ENCODE measurements at regions not wholly inside any gene's neighbourhood (a gene's known extent, or its start where the extent isn't known, plus 50 kb on each side); places are given as distances from the start of the nearest gene placed in this dataset.
"Not testable (repeated sequence)": the region's sequence is repeated elsewhere in the genome, so short reads cannot be mapped to it uniquely, and the experiment has no call there.

DNA sequence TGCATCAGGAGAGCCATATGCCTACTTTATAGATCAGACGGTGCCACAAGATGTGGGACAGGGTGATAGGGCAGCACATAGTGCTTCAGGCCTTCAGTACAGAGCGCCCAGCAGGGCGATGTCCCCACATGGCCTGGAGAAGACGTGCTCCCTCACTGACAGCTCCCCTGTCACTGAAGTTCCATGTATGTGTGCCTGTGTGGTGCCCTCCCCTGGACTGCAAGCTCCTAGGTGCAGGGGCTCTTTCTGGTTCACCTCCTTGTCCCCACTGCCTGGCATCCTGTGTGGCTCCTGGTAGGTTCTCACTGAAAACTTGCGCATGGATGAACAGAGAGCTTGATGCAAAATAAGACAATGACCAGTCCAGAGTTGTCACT lies 233.1 kb downstream of the GADD45G start:
- DNase-seq (ENCODE audit: low read depth): no peak

DNA sequence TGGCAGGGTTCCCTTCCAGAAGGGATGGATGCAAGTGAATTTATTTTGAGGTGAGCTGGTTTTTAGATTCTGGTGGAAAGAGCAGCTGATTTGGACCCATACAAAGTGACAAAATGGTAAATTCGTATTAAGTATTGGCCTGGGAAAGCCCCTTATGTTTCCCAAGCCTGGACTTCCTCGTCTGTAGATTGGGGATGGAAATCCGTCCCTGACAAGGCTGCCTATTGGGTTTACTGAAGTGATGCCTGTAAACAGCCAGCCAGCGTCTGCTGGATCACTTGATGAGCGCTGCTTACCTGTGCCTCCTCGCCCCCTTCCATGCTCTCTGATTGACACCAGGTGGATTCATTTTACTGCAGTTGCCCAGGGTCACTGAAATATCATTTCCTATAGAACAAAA lies 233.8 kb downstream of the GADD45G start:
- no peak for DNase-seq (ENCODE audit: low read depth)

DNA sequence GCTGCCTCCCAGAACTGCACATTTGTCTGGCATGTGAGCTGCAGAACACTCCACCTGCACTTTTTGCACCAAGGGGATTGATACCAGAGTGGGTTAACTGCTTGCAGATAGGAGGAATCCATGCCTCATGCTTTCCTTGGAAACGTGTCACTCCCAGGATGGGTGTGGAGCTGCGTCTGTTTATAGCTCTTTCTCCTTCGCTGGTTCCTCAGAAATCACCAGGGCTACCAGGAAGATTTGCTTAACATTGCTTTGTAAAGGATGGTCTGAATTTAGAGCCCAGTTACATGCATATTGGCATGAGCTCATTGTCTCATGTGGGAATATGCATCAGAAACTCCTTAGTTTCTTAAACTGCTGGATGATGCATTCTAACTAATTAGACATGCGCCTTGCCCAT lies 234.6 kb downstream of the GADD45G start:
- DNase-seq (ENCODE audit: low read depth): no peak

DNA sequence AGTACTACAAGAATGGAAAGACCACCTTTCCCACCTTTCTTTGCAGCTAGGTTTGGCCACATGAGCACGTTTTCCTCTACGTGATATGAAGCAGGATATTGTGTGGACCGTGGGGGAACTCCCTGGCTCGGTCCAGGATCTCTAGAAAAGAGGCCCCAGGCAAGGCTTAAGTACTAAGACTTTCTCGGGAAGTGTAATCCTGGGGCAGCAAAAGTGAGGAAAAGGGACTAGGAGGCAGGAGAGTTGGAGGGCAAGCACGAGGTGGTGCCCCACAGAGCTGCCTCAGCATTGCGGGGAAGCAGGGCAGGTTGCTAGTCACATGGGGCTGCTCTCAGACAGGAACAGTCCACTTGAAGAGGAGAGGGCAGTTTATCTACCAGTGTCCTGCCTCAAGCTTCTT lies 235.1 kb downstream of the GADD45G start:
- no peak for DNase-seq (ENCODE audit: low read depth)

DNA sequence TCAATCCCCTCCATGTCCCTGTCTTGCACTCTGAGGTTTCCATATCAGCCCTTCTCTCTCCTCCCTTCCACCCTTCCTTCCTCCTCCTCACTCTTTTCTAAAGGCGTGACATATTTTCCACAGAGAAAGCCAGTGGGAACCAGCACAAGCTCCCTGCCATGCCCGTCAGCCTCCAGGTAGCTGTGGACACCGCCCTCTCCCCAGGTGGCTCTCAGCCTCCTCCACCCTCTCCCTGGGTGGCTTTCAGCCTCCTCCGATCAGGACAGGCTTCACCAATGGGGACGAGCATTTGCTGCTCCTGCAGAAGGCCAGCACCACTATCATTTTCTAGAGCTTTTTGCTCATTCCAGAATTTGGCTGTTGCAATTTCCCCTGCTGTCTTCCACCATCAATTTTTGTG lies 236.6 kb downstream of the GADD45G start:
- no peak for DNase-seq (ENCODE audit: low read depth)

DNA sequence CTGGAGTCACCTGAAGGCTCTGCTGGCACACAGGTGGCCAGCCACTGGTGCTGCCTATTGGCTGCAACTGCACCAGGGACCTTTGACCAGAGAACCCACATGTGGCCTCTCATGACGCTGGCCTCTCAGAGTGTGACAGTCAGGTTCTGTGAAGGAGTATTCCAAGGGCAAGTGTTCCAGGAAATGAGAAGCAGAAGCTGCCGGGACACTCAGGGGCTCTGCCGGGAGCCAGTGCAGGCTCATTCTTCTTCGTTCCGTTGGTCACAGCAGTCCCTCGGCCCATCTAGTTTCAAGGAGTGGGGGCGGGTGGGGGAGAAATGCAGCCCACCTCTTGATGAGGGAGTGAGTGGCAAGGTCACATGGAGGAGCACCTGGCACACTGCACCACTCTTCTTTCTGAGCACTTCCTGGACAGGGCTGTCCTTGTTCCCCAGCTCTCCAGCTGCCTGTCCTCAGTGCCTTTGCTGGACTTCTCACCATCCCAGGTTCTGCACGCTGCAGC lies 237.5 kb downstream of the GADD45G start:
- DNase-seq (ENCODE audit: low read depth): no peak

DNA sequence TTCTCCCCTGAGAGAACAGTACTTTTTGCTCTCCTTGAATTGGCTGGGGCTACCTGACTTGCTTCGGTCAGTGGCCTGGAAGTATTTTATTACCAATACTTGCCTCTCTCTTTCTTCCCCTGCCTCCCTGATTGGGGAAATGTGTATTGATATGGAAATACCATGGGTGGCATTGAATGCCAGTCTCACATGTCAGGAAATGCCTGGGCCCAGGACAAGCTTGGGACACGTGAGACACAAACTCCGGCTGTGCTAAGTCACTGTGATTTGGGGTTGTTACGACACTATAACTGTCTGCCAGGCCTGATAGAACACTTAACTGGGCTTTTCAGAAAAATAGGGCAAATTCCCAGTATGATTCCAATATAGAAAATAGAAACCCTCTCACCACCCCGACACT lies 238.3 kb downstream of the GADD45G start:
- DNase-seq (ENCODE audit: low read depth): no peak

DNA sequence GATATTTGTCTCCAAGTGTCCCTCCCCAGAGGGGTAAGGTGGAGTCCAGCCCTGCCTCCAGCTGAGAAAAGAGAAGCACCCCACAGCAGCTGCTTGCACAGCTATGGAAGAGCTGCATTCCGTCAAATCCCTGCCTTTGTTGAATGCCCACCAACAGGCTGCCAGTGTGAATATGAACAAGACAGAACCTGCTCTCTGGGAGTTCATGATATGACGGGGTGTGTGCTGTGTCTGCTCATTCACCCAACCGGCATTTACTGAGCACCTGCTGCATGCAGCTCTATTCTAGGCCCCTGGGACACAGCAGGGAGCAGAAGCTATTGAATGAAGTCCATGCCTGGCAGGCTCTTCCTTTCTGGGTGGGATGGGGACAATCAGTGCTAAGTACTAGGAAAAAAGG lies 238.8 kb downstream of the GADD45G start:
- no peak for DNase-seq (ENCODE audit: low read depth)

DNA sequence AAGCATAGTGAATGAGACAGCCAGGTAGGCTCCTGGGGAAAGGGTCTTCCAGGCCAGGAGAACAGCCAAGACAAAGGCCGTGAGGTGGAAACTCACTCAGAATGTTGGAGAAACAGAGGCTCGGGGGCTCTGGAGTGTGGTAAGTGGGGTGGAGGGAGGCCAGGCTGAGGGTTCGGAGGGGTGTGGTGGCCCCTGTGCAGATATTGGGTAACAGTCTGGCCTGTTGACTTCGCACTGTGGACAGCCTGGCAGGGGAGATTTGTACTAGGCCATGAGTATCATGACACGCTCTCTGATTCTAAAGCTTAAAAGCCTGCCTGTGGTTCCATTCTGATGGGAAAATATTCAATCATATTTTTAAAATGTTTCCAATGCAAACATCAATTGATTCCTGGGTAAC lies 239.3 kb downstream of the GADD45G start:
- no peak for DNase-seq (ENCODE audit: low read depth)

DNA sequence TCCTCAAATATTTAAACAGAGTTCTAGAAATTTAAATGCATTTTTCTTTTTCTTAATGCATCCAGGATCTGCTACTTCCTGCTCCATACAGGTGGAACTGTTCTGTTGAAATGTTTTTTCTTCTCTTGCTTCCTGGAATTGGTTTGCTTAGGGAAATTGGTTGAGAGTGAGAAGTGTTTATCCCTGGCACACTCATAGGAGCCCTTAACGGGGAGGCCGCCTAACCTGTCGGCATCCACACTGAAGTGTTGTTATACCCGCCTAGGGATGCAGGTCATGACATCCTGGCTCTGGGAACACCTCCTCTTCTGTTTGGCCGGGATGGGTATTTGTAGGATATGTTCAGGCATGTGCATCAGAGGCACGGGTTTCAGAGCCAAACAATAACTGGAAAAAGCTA lies 239.7 kb downstream of the GADD45G start:
- DNase-seq (ENCODE audit: low read depth): no peak

DNA sequence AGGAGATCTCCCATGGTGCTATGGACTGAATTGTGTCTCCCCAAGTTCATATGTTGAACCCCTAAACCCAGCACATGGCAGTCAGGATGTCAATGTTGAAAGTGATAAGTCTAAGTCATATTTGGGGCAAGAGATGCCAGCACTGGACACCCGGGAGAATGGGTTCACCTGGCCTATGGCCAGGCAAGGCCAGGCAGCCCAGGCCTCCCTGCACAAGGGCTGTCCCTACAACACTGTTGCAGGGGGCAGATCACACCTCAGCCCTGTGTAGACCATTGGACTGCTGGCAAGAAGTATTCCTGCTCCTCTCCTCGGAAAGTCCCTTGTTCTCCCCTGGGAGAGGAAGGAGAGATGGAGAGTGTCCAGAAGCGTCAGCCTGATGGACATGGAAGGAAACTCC lies 240.5 kb downstream of the GADD45G start:
- DNase-seq (ENCODE audit: low read depth): no peak

DNA sequence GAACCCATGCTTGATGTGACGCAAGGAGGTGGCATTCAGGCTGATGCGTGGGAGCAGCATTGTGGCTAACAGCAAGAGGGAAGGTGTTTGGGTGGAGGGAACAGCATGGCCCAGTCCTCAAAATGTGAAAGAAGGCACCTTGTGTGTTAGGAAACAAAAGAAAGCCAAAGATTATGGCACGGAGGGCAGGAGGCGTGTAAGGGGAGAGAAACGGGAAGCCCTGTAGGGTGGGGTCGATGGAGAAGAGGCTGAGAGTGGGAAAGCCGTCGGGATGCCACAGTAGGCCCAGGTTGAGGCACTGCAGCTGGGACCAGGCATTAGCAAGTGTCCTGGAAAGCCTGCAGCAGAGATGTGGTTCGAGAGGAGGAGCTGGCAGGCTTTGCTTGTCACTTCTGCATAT lies 241.1 kb downstream of the GADD45G start:
- DNase-seq (ENCODE audit: low read depth): no peak

DNA sequence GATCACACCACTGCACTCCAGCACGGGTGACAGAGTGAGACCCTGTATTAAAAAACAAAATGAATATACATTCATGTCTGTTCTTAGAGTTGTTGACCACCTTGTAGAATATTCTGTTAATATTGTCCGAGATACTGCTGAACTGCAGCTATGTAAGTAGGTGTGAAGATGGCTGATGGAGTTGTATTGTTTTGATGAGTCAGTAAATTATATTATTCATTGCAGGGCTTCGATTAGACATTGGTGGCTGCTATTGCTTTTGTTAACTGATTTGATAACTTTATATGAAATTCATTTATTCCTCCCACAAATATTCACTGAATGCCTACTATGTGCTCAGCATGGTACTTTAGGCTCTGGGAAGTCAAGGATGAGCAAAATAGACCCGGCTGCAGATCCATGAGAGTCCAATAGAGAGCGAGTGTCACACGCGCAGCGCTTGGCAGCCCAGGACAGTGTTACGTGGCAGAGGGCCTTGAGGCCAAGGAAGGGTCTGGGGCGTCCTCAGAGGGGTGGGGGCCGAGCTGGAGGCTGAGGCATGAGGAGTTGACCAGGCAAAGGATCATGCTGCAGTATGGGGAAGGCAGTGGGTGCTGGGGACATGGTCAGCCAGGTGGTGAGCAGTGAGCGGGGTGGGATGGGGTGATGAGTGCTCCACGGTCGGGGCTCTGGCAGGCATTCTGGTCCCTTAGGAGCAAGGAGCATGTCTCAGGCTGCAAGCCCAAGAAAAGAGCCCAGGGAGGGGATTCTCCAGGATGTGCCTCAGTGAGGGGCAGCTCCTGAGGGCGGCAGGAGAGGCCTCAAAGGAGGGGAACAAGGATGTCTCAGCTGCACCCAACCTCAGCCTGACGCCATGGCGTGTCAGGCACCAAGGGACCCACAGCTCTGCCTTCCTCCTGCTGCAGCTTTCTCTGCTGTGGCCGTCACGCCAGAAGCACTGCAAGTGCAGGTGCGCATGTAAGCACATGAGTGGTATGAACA lies 243.5 kb downstream of the GADD45G start:
- DNase-seq (ENCODE audit: low read depth): no peak

DNA sequence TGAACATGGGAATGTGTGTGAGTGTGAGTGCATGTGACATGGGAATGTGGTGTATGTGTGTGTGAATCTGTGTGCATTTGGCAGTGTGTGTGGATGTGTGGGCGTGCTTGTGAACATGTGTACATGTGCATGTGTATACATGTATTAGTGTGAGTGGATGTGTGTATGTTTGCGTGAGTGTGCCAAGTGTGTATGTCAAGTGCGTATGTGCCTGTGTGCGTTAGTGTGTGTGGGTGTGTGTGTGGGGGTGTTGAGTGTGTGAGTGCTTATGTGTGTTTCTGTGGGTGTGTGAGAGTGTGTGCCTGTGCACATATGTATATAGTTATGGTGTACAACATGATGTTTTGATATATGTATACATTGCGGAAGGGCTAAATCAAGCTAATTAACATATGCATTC lies 244.3 kb downstream of the GADD45G start:
- DNase-seq (ENCODE audit: low read depth): no peak

DNA sequence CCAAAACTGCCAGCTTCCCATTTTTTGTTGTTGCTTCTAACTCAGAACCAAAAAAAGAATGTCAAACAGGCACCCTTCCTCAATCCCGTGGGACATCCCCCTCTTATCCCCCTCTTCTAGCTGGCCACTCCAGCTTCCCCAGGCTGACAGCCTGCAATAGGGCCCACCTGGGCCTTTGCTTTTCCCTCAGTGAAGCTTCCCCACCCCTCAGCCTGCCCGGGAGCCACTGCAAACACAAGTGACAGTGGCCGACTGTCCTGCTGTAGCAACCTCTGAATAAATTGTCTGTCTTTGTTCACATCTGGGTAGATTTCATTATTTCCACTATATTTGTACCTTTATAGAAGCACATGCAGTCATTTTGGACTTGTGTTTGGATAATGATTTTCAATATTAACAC lies 245.3 kb downstream of the GADD45G start:
- no peak for DNase-seq (ENCODE audit: low read depth)

DNA sequence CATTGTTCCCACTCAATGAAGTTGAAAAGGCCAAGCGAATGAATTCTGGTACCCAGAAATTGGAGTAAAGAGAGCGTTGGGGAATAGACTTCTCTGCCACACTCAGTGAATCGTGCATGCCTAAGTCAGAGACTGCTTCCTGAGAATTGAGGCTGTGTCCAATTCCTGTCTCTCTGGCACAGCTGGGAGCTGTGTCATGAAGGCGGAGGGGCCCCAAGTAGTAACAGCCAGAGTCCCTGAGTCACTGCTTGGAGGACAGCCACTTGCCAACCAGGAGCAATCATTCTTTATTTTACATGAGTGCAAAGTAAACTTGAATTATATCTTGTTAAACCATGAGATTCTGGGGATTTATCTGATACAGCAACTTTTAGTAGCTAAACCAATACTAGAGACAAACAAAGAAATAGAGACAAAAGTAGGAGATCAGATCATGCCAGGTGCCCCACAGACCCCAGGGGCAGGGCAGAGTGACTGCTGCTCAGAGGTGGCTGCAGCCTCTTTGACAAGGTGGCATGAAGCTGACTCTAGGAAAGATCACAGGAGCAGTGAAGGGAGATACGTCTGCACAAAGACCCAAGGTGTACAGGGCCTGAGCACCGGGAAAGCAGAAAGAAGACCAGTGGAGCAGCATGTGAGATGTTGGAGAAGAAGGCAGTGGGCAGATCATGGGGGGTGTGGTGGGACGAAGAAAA lies 246.0 kb downstream of the GADD45G start:
- peak; percentile 78 for DNase-seq (ENCODE audit: low read depth)

DNA sequence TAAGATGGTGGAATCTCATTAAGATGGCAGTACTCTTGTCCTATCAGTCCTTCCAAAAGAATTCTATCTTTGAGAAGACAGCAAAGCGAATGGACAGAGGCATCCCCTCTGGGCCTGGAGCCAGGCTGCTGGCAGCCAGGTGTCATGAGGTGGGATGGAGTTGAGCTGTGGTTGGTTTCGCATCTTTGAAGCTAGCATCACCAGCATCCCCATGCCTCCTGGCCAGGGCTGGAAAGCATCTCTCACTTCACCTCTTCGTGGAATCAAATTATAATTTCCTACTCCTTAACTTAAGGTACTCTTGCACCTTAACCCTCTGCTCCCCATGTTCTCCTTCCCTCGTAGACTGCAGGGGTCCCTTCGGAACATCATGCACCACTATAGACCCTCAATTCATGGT lies 248.3 kb downstream of the GADD45G start:
- no peak for DNase-seq (ENCODE audit: low read depth)

DNA sequence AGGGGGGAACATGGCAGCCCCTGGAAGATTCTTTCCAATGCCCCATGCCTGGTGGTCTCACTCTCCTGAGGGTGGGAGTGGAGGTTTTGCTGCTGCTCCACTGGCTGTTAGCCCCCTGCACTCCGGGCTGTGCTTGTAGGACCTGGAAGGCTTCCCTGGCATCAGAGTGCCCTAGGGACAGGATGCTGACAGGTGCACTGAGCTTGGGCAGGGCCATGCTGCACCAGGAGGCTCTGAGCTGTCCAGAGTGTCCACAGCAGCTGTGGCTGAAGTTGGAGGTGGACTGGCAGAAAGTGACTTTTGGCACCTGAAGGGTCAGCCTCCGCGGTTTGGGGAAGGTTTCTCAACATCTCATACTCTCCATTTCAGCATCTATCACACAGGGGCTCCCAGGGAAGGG lies 249.1 kb downstream of the GADD45G start:
- DNase-seq (ENCODE audit: low read depth): no peak

DNA sequence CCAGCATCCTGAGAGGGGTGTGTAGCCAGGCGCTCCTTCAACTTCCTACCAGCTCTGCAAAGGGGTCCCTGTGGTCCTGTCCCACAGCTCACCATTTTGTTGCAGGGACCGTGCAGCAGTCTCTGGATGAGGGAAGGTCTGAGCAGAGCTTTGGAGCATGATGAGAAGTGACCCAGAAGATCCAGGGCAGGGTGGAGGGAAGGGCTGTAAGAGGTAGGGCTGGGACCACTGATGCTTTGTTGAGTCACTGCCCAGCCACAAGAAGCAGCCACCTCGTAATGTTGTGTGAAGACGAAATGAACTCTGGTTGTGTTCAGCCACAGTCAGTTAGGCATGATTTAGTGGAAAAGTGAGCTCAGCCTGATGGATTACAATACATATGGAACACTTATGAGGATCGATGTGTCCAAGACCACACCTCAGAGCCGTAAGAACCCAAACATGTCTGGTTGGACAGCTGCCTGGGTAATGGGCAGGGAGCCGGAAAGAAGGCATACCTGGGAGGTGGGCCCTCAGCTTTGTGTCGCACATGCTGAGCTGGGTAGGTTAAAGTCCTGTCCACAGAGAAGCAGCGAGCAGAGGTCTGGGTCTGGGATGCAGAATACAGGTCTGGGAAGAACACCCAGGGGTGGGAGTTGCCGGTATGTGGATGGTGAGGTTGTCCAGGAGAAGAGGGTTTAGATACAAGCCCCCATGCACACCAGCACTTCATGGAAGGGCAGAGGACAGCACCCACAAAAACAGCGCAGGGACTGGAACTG lies 250.1 kb downstream of the GADD45G start:
- no peak for DNase-seq (ENCODE audit: low read depth)

DNA sequence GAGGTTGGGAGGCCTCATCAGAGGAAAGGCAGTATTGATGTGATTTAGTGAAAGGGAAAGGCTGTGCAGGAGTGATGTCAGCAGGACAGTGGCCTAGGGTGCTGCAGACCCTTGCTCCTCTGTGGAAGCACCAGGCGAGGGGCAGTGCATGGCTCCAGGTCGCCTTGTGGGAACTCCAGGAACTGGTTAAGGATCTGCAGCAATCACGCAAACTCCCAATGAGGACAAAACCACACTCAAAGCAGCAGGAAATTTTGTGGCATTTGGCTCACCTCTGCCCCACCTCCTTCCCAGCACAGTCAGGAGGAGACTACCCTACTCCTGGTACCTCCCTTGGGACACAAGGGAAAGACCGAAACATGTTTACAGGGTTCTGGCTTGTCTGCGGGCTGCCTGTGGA lies 251.5 kb downstream of the GADD45G start:
- not testable (repeated sequence) for DNase-seq (ENCODE audit: low read depth)

DNA sequence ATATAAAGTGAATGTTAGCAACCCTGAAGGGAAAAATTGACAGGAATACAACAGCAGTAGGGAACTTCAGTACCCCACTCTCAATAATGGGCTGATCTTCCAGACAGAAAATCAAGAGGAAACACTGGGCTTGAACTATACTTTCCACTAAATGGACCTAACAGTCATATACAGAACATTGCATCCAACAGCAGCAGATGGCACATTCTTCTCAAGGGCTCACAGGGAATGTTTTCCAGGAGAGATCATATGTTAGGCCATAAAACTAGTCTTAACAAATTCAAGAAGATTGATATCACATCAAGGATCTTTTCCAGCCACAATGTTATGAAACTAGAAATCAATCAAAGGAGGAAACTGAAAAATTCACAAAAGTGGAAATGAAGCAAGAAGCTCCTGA lies 252.1 kb downstream of the GADD45G start:
- DNase-seq (ENCODE audit: low read depth): not testable (repeated sequence)

DNA sequence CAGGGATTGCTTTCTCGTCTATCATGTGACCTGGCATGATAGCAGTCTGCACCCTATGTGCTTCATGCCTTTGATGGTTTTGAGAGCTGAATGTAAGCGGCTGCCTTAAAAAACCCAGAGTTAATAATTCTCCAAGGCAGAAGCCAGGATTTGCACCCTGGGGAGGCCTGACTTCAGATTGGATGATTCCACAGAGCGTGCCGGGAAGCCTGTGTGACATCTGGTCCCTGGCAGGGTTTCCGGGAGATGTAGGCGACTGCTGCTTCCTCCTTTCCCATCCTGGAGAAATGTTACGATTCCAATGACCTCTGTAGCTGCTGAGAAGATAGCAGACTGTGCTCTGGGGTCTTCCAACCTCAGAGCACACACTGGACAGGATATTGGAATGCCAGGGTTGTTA lies 255.0 kb downstream of the GADD45G start:
- not testable (repeated sequence) for DNase-seq (ENCODE audit: low read depth)

All from M059J (cell line).